ENCODE measurements at regions not wholly inside any gene's neighbourhood (a gene's known extent, or its start where the extent isn't known, plus 50 kb on each side); places are given as distances from the start of the nearest gene placed in this dataset.
"Not testable (repeated sequence)": the region's sequence is repeated elsewhere in the genome, so short reads cannot be mapped to it uniquely, and the experiment has no call there.

DNA sequence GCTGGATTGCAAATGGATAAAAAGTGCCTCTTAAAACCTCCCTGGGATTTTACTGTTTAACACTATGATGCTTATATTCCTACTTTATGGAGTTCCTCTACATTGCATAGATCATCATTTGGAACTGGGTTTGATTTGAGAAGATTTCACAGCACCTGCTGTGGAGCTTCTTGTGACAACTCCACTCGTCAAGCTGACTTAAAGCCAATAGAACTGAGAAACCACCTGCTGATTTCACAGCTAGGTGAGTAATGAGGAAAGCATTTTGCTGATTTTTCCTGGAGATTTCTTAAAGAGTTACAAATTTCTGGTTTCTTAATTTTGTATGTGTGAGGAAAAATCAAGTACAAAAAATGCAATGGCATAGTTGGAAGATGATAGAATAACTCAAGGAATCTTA, 739.1 kb upstream of the LRRTM1 start:
- Mint-ChIP-seq H3K36me3 (ENCODE audit: insufficient read depth) (no peaks in the 10 kb centered on the region), H3K4me3 (no peak overlapping the region), H3K27ac (ENCODE audit: low read depth) (no peak overlapping the region), H3K9me3 (peaks cover 36% of the 10 kb centered on the region), H3K4me1 (no peaks in the 10 kb centered on the region), H3K27me3 (no peaks in the 10 kb centered on the region)
- DNase-seq (ENCODE audit: low spot score in 2 of 2) (no peak), ATAC-seq (replicated peaks; ENCODE audit: extremely low read depth, poor library complexity, severe bottlenecking) (no peak)

DNA sequence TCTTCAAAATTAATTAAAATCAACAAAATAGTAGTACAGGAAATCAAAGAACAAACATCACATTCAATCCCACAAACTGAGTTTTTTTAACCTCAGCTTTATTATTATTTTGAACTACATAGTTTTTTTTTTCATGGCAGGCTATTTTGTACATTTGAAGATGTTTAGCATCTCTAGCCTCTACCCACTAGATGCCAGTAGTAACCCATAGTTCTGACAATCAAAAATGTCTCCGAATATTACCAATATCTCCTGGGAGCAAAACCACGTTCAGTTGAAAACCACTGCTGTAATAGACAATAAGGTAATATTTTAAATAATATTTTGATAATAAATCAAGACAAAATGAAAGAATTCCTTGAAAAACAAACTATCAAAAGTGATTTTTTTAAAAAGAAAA, 702.6 kb upstream of the LRRTM1 start:
- ATAC-seq (replicated peaks; ENCODE audit: extremely low read depth, poor library complexity, severe bottlenecking) = no peak
- Mint-ChIP-seq H3K27ac (ENCODE audit: low read depth) (no peak overlapping the region), H3K4me1 (no peaks in the 10 kb centered on the region), H3K9me3 (peaks cover 10% of the 10 kb centered on the region), H3K27me3 (no peaks in the 10 kb centered on the region), H3K4me3 (no peak overlapping the region), H3K36me3 (ENCODE audit: insufficient read depth) (no peaks in the 10 kb centered on the region)
- DNase-seq (ENCODE audit: low spot score in 2 of 2) = no peak

DNA sequence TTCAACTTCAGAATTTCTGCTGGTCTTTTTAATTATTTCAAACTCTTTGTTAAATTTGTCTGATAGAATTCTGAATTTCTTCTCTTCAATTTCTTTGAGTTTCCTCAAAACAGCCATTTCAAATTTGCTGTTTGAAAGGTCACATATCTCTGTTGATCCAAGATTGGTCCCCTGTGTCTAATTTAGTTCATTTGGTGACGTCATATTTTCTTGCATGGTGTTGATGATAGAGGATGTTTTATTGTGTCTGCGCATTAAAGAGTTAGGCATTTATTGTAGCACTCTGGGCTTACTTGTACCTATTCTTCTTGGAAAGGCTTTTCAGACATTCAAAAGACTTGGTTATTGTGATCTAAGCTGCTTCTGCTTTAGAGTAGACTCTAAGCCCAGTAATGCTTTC, 698.4 kb upstream of the LRRTM1 start:
- Mint-ChIP-seq H3K27me3 (no peaks in the 10 kb centered on the region), H3K27ac (ENCODE audit: low read depth) (no peak overlapping the region), H3K4me3 (no peak overlapping the region), H3K36me3 (ENCODE audit: insufficient read depth) (no peaks in the 10 kb centered on the region), H3K4me1 (no peaks in the 10 kb centered on the region), H3K9me3 (peaks cover 22% of the 10 kb centered on the region)
- DNase-seq (ENCODE audit: low spot score in 2 of 2) = no peak
- no peak for ATAC-seq (replicated peaks; ENCODE audit: extremely low read depth, poor library complexity, severe bottlenecking)

DNA sequence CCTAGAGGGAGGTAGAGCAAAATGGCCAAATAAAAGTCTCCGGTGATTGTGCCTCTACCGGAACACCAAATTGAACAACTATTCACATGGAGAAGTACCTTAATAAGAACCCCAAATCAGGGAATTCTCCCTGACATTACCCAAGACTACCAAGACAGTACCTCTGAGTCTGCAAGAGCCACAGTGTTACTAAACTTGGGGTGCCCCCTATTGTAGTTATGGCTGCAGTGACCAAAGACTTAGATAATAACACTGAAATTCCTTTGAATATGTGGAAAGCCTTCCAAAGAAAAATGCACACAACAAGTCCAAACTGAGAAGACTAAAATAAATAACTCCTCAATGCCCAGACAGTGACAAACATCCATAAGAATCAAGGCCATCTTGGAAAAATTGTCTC, 682.9 kb upstream of the LRRTM1 start:
- no peak for DNase-seq (ENCODE audit: low spot score in 2 of 2)
- Mint-ChIP-seq H3K9me3 (peaks cover 31% of the 10 kb centered on the region), H3K4me1 (no peaks in the 10 kb centered on the region), H3K27ac (ENCODE audit: low read depth) (no peak overlapping the region), H3K4me3 (no peak overlapping the region), H3K27me3 (no peaks in the 10 kb centered on the region), H3K36me3 (ENCODE audit: insufficient read depth) (no peaks in the 10 kb centered on the region)
- ATAC-seq (replicated peaks; ENCODE audit: extremely low read depth, poor library complexity, severe bottlenecking) = no peak

DNA sequence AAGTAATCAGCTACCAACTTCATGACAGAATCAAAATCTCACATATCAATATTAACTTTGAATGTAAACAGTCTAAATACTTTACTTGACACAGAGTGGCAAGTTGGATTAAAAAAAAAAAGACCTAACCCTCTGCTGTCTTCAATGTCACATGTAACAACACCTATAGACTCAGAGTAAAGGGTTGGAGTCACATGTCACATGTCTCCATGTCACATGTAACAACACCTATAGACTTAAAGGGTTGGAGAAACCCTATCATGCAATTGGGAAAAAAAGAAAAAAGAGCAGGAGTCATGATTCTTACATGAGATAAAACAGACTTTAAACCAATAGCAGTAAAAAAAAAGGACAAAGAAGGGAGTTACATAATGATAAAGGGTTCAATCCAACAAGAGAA, 665.3 kb upstream of the LRRTM1 start:
- no peak overlapping the region for H3K4me3 Mint-ChIP-seq
- no peaks in the 10 kb centered on the region for H3K4me1 Mint-ChIP-seq
- no peak overlapping the region for H3K27ac Mint-ChIP-seq (ENCODE audit: low read depth)
- peaks cover 2% of the 10 kb centered on the region for H3K36me3 Mint-ChIP-seq (ENCODE audit: insufficient read depth)
- peaks cover 38% of the 10 kb centered on the region for H3K9me3 Mint-ChIP-seq
- H3K27me3 Mint-ChIP-seq = no peaks in the 10 kb centered on the region
- DNase-seq (ENCODE audit: low spot score in 2 of 2) (no peak), ATAC-seq (replicated peaks; ENCODE audit: extremely low read depth, poor library complexity, severe bottlenecking) (no peak)

DNA sequence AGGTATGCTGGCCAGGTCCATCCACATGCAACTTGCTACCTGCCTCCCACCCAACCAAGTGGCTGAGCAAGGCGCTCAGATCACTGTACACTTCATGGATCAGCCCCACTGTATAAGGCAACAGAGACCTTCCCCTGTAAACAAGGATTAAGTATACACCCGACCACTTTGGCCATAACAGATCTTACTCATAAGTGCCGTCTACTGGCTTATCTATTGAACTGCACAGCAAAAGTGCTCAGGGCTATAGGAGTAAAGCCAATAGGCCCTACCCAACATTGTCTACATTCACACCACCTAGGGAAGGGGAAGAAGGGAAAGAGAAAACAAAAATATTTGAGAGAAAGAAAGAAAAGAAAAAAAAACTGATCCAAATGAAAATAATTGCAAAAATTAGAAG, 663.9 kb upstream of the LRRTM1 start:
- H3K4me3 Mint-ChIP-seq = no peak overlapping the region
- ATAC-seq (replicated peaks; ENCODE audit: extremely low read depth, poor library complexity, severe bottlenecking) = no peak
- H3K27ac Mint-ChIP-seq (ENCODE audit: low read depth) = no peak overlapping the region
- DNase-seq (ENCODE audit: low spot score in 2 of 2) = no peak
- H3K36me3 Mint-ChIP-seq (ENCODE audit: insufficient read depth) = peaks cover 2% of the 10 kb centered on the region
- no peaks in the 10 kb centered on the region for H3K4me1 Mint-ChIP-seq
- peaks cover 38% of the 10 kb centered on the region for H3K9me3 Mint-ChIP-seq
- H3K27me3 Mint-ChIP-seq = no peaks in the 10 kb centered on the region

DNA sequence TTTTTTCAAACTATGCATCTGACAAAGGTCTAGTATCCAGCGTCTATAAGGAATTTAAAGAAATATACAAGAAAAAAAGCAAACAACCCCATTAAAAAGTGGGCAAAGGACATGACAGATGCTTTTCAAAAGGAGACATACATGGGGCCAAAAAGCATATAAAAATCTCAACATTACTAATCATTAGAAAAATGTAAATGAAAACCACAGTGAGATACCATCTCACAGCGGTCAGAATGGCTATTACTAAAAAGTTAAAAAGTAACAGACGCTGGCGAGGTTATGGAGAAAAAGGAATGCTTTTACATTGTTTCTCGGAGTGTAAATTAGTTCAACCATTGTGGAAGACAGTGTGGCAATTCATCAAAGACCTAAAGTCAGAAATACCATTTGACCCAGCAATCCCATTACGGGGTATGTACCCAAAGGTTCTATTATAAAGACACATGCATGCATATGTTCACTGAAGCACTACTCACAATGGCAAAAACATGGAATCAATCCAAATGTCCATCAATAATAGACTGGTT, 643.1 kb upstream of the LRRTM1 start:
- no peak for ATAC-seq (replicated peaks; ENCODE audit: extremely low read depth, poor library complexity, severe bottlenecking)
- Mint-ChIP-seq H3K9me3 (no peaks in the 10 kb centered on the region), H3K27me3 (no peaks in the 10 kb centered on the region), H3K4me1 (no peaks in the 10 kb centered on the region), H3K27ac (ENCODE audit: low read depth) (no peak overlapping the region), H3K36me3 (ENCODE audit: insufficient read depth) (no peaks in the 10 kb centered on the region), H3K4me3 (no peak overlapping the region)
- DNase-seq (ENCODE audit: low spot score in 2 of 2) = no peak

DNA sequence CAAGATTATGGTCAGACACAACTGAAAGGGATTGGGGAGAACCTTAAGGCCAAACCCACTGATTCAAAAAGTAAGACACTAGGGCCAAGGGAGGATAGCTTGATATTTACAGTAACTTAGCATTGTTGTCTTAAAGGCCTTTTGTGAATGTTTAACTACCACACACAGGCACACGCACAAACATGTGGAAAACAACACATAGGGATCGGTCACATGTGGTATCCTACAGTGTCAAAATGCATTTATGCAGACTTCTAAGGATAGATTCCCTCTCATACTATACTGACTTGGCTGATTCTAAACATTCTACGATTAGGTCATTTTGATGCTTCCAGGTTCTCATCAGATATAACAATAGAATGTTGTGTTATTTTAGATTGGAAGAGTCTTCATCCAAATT, 638.9 kb upstream of the LRRTM1 start:
- no peaks in the 10 kb centered on the region for H3K36me3 Mint-ChIP-seq (ENCODE audit: insufficient read depth)
- DNase-seq (ENCODE audit: low spot score in 2 of 2) (no peak), ATAC-seq (replicated peaks; ENCODE audit: extremely low read depth, poor library complexity, severe bottlenecking) (no peak)
- H3K4me3 Mint-ChIP-seq = no peak overlapping the region
- no peak overlapping the region for H3K27ac Mint-ChIP-seq (ENCODE audit: low read depth)
- peaks cover 7% of the 10 kb centered on the region for H3K9me3 Mint-ChIP-seq
- no peaks in the 10 kb centered on the region for H3K4me1 Mint-ChIP-seq
- H3K27me3 Mint-ChIP-seq = no peaks in the 10 kb centered on the region

DNA sequence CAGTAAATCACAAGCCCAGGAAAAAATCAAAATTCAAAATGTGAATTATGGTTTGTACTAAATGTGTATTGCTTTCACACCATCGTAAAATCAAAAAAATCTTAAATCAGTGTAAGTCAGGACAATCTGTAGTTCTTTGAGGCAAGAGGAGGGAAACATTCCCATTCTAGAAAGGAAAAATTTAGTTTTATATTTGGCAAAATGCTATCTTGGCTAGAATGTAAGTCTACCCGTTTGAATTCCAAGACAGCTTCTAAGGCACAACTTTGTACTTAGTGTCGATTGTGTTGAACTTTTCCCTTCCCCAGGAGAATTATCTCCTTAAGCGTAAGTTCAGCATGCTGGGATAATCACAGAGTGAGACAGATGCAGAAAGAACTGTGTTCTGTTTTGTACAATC, 638.2 kb upstream of the LRRTM1 start:
- ATAC-seq (replicated peaks; ENCODE audit: extremely low read depth, poor library complexity, severe bottlenecking) (no peak), DNase-seq (ENCODE audit: low spot score in 2 of 2) (no peak)
- Mint-ChIP-seq H3K27me3 (no peaks in the 10 kb centered on the region), H3K4me3 (no peak overlapping the region), H3K36me3 (ENCODE audit: insufficient read depth) (no peaks in the 10 kb centered on the region), H3K27ac (ENCODE audit: low read depth) (no peak overlapping the region), H3K4me1 (no peaks in the 10 kb centered on the region), H3K9me3 (peaks cover 14% of the 10 kb centered on the region)

DNA sequence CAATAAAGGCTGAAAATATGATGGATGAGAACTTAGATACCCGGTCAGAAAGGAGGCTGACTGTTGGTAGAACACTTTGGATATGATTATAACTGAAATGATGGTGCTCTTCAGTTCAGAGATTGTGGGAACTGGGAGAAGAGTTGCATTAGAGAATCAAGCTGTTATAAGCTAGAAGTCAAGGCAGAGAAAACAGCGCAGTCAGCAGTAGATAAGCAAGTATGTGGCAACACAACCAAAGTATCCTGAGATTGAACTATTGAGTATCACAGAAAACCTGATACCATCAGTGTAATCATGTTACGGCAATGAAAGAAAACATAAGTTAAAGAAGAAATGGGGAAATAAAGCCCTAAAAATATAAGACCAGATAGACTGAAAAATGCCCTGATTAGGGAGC, 633.9 kb upstream of the LRRTM1 start:
- Mint-ChIP-seq H3K4me3 (no peak overlapping the region), H3K9me3 (peaks cover 17% of the 10 kb centered on the region), H3K27me3 (no peaks in the 10 kb centered on the region), H3K4me1 (no peaks in the 10 kb centered on the region), H3K27ac (ENCODE audit: low read depth) (no peak overlapping the region), H3K36me3 (ENCODE audit: insufficient read depth) (no peaks in the 10 kb centered on the region)
- no peak for DNase-seq (ENCODE audit: low spot score in 2 of 2)
- ATAC-seq (replicated peaks; ENCODE audit: extremely low read depth, poor library complexity, severe bottlenecking) = no peak

DNA sequence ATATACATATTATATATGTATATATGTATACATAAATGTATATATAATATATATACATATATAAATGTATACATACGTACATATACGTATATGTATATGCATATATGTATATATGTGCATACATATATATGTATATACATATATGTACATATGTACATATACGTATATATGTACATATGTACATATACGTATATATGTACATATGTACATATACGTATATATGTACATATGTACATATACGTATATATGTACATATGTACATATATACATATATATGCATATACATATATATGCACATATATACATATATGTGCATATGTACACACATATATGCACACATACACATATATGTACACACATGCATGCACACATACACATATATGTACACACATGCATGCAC, 627.3 kb upstream of the LRRTM1 start:
- H3K4me1 Mint-ChIP-seq; ATAC-seq (replicated peaks; ENCODE audit: extremely low read depth, poor library complexity, severe bottlenecking); H3K4me3 Mint-ChIP-seq; H3K36me3 Mint-ChIP-seq (ENCODE audit: insufficient read depth); H3K27ac Mint-ChIP-seq (ENCODE audit: low read depth); H3K27me3 Mint-ChIP-seq; DNase-seq (ENCODE audit: low spot score in 2 of 2): not testable (repeated sequence)
- H3K9me3 Mint-ChIP-seq = peaks cover 26% of the 10 kb centered on the region

DNA sequence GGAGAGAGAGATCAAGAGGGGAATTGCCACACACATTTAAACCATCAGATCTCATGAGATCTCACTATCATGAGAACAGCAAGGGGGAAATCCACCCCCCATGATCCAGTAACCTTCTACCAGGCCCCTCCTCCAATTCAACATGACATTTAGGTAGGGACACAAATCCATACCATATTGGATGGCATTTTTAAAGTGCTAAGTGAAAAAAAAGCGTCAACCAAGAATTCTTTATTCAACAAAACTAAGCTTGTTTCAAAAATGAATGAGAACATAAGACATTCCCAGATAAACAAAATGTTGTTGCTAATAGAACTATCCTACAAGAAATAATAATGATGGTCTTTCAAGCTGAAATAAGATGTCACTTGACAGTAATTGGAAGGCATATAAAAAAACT, 626.2 kb upstream of the LRRTM1 start:
- no peaks in the 10 kb centered on the region for H3K27me3 Mint-ChIP-seq
- DNase-seq (ENCODE audit: low spot score in 2 of 2) (no peak), ATAC-seq (replicated peaks; ENCODE audit: extremely low read depth, poor library complexity, severe bottlenecking) (no peak)
- H3K9me3 Mint-ChIP-seq = peaks cover 34% of the 10 kb centered on the region
- H3K4me3 Mint-ChIP-seq = no peak overlapping the region
- H3K36me3 Mint-ChIP-seq (ENCODE audit: insufficient read depth) = no peaks in the 10 kb centered on the region
- no peaks in the 10 kb centered on the region for H3K4me1 Mint-ChIP-seq
- H3K27ac Mint-ChIP-seq (ENCODE audit: low read depth) = no peak overlapping the region

DNA sequence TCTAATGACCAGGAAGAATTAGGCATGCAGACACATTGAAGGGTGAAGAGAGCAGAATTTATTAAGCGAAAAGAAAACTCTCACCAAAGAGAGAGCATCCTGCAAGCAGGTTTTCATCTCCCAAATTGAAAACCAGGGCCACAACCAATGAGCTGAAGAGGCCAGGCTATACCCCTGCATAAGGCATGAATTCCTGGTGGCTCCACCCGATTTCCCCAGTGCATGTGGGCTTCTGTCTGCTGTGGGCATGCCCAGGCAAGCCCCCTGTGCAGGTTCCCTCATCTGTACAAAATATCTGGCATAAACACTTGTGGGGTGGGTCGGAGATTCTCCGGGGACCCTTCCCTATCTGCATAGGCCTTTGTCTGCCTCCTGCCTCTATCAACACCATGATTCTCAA, 621.6 kb upstream of the LRRTM1 start:
- H3K9me3 Mint-ChIP-seq = peaks cover 40% of the 10 kb centered on the region
- H3K4me1 Mint-ChIP-seq = no peaks in the 10 kb centered on the region
- H3K27ac Mint-ChIP-seq (ENCODE audit: low read depth) = no peak overlapping the region
- H3K36me3 Mint-ChIP-seq (ENCODE audit: insufficient read depth) = peaks cover 2% of the 10 kb centered on the region
- H3K27me3 Mint-ChIP-seq = no peaks in the 10 kb centered on the region
- ATAC-seq (replicated peaks; ENCODE audit: extremely low read depth, poor library complexity, severe bottlenecking) = no peak
- H3K4me3 Mint-ChIP-seq = no peak overlapping the region
- DNase-seq (ENCODE audit: low spot score in 2 of 2) = no peak

DNA sequence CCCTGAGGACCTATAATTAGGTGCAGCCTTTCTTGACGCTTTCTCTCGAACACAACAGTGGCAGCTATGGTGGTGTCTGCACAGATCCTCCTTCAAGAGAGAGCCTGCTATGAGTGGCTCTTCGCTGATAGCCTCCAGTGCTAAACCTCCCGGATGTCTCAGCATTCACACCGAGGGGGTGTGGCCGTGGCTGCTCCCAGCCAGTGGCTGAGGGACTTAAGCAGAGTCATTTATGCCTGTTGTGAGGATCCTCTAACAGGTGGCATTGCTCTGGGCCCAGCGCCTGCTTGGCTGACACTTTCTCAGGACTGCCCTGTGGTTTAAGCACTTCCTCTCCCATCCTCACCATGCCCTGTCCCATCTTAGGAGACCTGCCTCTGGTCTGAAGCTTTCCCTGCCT, 592.0 kb upstream of the LRRTM1 start:
- Mint-ChIP-seq H3K36me3 (ENCODE audit: insufficient read depth) (peaks cover 1% of the 10 kb centered on the region), H3K9me3 (peaks cover 37% of the 10 kb centered on the region), H3K27ac (ENCODE audit: low read depth) (no peak overlapping the region), H3K4me1 (no peaks in the 10 kb centered on the region), H3K27me3 (no peaks in the 10 kb centered on the region), H3K4me3 (no peak overlapping the region)
- DNase-seq (ENCODE audit: low spot score in 2 of 2) = no peak
- ATAC-seq (replicated peaks; ENCODE audit: extremely low read depth, poor library complexity, severe bottlenecking) = no peak

Measured in central memory CD8-positive, alpha-beta T cell (primary cell).